ENCODE measurements at regions not wholly inside any gene's neighbourhood (a gene's known extent, or its start where the extent isn't known, plus 50 kb on each side); places are given as distances from the start of the nearest gene placed in this dataset.

- H3K36me3 ChIP-seq (ENCODE audit: control insufficient read depth, insufficient read depth, low read length) = no peaks in the 10 kb centered on the region
- TF ChIP-seq SIN3A (IDR thresholded peaks at IDR 0.05; ENCODE audit: borderline replicate concordance, insufficient read depth, low read depth, low read length) = no peak
- TF ChIP-seq CTCF (IDR thresholded peaks at IDR 0.05) = no peak
- no TSS peak for BruUV-seq (replicated peaks)
- H3K27me3 ChIP-seq (ENCODE audit: control insufficient read depth, insufficient read depth, low read length) = no peaks in the 10 kb centered on the region
- no peaks in the 10 kb centered on the region for H3K4me1 ChIP-seq (ENCODE audit: control insufficient read depth, insufficient read depth, low read length)
- H3K27ac ChIP-seq (ENCODE audit: low read length) = no peak overlapping the region
- DNase-seq (ENCODE audit: low read depth, low spot score) (no peak), ATAC-seq (no peak)
- no peak overlapping the region for H3K4me3 ChIP-seq (ENCODE audit: low read depth in 2 of 2, low read length in 2 of 2)
- H3K9me3 ChIP-seq (ENCODE audit: control insufficient read depth, insufficient read depth, low read depth, low read length) = peaks cover 3% of the 10 kb centered on the region; the same call in 1 of the 2 replicates
- ChIA-PET POLR2A (no interaction called here), CTCF (no interaction called here)
- in situ Hi-C loops (cut with HindIII; ENCODE audit: low pct_unique_long_range_greater_than_20kb, low sequenced_read_pairs) = no loop called here
- intact Hi-C loops (cut with micrococcal nuclease; ENCODE audit: unreplicated experiment) = no loop called here
Measured at GRCh38 chr9:30310711-30311110, 2073.7 kb upstream of the ACO1 start.

- H3K36me3 ChIP-seq (ENCODE audit: control insufficient read depth, insufficient read depth, low read length) = no peaks in the 10 kb centered on the region
- no TSS peak for BruUV-seq (replicated peaks)
- in situ Hi-C loops (cut with HindIII; ENCODE audit: low pct_unique_long_range_greater_than_20kb, low sequenced_read_pairs) = no loop called here
- H3K4me1 ChIP-seq (ENCODE audit: control insufficient read depth, insufficient read depth, low read length) = no peaks in the 10 kb centered on the region
- CTCF ChIA-PET = no interaction called here
- DNase-seq (ENCODE audit: low read depth, low spot score) (no peak), ATAC-seq (no peak)
- no peak for TF ChIP-seq CTCF (IDR thresholded peaks at IDR 0.05)
- no peak for TF ChIP-seq TCF7L2 (IDR thresholded peaks at IDR 0.05; ENCODE audit: low read depth, low read length)
- TF ChIP-seq SIN3A (IDR thresholded peaks at IDR 0.05; ENCODE audit: borderline replicate concordance, insufficient read depth, low read depth, low read length) = no peak
- TF ChIP-seq POLR2AphosphoS5 (IDR thresholded peaks at IDR 0.05; ENCODE audit: low read depth, low read length) = no peak
- no peak for TF ChIP-seq REST (IDR thresholded peaks at IDR 0.05; ENCODE audit: insufficient read depth in 1 of 2, low read depth in 2 of 2, low read length in 1 of 2)
- no peak overlapping the region for H3K4me3 ChIP-seq (ENCODE audit: low read depth in 2 of 2, low read length in 2 of 2)
- H3K27ac ChIP-seq (ENCODE audit: low read length) = no peak overlapping the region
- H3K9me3 ChIP-seq (ENCODE audit: control insufficient read depth, insufficient read depth, low read depth, low read length) = no peaks in the 10 kb centered on the region
- intact Hi-C loops (cut with micrococcal nuclease; ENCODE audit: unreplicated experiment) = no loop called here
- H3K27me3 ChIP-seq (ENCODE audit: control insufficient read depth, insufficient read depth, low read length) = no peaks in the 10 kb centered on the region
- POLR2A ChIA-PET = no interaction called here
Measured at GRCh38 chr9:30329431-30329830, 2055.0 kb upstream of the ACO1 start.

- Histone ChIP-seq H3K27me3 (ENCODE audit: control insufficient read depth, insufficient read depth, low read length) (no peaks in the 10 kb centered on the region), H3K27ac (ENCODE audit: low read length) (no peak overlapping the region), H3K36me3 (ENCODE audit: control insufficient read depth, insufficient read depth, low read length) (no peaks in the 10 kb centered on the region), H3K4me1 (ENCODE audit: control insufficient read depth, insufficient read depth, low read length) (no peaks in the 10 kb centered on the region), H3K4me3 (ENCODE audit: low read depth in 2 of 2, low read length in 2 of 2) (no peak overlapping the region), H3K9me3 (ENCODE audit: control insufficient read depth, insufficient read depth, low read depth, low read length) (no peaks in the 10 kb centered on the region)
- ChIA-PET POLR2A (no interaction called here), CTCF (interaction anchor here (0.6 kb wide), 1 partner anchor 948 kb away, joined by 4 read pairs; no protein-coding TSS in a partner anchor)
- no peak for TF ChIP-seq CTCF (IDR thresholded peaks at IDR 0.05)
- no peak for TF ChIP-seq TCF7L2 (IDR thresholded peaks at IDR 0.05; ENCODE audit: low read depth, low read length)
- TF ChIP-seq POLR2AphosphoS5 (IDR thresholded peaks at IDR 0.05; ENCODE audit: low read depth, low read length) = no peak
- TF ChIP-seq REST (IDR thresholded peaks at IDR 0.05; ENCODE audit: insufficient read depth in 1 of 2, low read depth in 2 of 2, low read length in 1 of 2) = no peak
- TF ChIP-seq SIN3A (IDR thresholded peaks at IDR 0.05; ENCODE audit: borderline replicate concordance, insufficient read depth, low read depth, low read length) = no peak
- no TSS peak for BruUV-seq (replicated peaks)
- no peak for ATAC-seq
- DNase-seq (ENCODE audit: low read depth, low spot score) = no peak
- in situ Hi-C loops (cut with HindIII; ENCODE audit: low pct_unique_long_range_greater_than_20kb, low sequenced_read_pairs) (no loop called here), intact Hi-C loops (cut with micrococcal nuclease; ENCODE audit: unreplicated experiment) (no loop called here)
Measured at GRCh38 chr9:30348904-30349303, 2035.5 kb upstream of the ACO1 start.
